Medulla oblongata (tissue), 1 donor: ENCODE measurements at regions not wholly inside any gene's neighbourhood (a gene's known extent, or its start where the extent isn't known, plus 50 kb on each side); places are given as distances from the start of the nearest gene placed in this dataset.
"Not testable (repeated sequence)": the region's sequence is repeated elsewhere in the genome, so short reads cannot be mapped to it uniquely, and the experiment has no call there.

Source experiments
- DNase-seq: peaks from one replicate; pipeline ENCODE4 v3.0.0-alpha.2; 2015; ENCODE audit errors: extremely low spot score

- DNase-seq: no peak
Measured at GRCh38 chr7:155954550-155955366, 142.5 kb upstream of the SHH start.

GRCh38 chr7:155953781-155954549, 141.7 kb upstream of the SHH start:
- no peak for DNase-seq

- DNase-seq: no peak
Measured at GRCh38 chr7:155953501-155953778, 141.2 kb upstream of the SHH start.

DNA sequence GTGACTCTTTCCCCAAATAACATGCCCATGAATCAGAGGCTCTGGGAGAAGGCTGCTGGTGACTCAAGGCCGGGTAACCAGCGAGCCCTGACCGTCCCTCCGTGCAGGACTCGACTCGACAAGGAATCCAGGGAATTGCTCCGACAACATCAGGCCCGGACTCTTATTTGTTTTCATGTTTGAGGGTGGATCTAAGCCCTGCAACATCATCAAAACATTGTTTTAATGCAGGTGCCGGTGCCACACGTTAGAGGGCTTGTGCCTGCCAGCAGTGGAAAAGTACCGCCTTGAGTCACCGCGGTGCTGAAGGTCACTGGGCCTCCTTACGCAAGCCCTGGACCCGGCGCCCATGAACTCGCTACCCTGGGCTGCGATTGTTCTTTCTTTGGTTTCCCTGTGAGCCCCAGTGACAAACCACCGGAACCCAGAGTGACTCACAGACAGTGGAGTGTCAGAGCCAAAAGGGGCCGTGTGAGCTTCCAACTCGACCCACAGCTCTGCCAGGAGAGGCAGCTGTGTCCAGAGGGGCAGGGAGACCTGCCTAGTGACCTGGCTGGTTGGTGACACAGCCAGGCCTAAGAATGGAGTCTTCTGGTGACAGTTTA, 139.4 kb upstream of the SHH start:
- no peak for DNase-seq

DNA sequence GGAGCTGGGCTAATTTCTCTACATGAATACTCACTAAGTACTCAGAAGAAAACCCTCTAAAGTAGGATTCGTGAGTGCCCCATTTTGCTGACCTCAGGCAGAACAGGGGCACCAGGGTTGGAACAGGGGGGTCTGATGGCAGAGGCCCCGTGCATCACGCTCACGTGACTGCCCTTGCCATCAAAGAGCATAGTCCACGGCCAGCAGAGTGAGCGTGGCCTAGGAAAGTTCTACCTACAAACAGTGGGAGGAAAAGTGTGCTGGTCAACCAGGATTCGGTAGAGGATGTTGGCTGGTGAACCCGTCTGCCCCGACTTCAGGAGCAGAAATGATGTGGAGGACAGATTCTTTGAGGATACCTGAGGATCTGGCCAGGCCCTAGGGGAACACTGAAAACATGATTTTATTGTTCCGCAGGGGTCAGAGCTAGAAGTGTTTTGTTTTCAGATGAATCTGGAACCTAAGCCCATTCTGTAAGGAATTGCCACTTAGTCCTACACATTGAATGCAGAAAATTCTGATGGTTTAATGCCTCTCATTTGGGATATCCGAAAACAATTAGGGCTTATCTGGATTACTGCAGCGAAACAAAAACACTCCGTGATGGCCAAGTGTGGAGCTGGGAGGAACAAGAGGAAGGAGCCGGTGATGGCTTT, 138.8 kb upstream of the SHH start:
- DNase-seq: no peak

DNA sequence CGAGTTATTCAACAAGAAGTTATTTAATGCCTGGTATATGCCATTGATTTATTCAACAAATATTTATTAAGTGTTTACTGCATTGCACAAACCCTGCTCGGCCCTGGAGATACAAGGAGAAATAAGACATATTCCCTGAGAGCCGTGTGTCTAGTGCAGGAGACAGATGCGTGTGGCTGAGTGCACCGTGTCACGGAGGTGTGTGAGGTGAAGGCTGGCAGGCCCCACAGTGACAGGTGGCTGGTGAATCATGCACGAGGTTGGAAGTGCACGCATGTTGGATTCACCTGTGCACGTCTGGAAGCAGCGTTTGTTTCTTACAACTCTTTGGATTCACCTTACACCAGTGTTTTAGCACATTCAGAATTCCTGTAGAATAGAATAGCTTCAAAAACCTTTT, 136.6 kb upstream of the SHH start:
- no peak for DNase-seq

GRCh38 chr7:155948423-155948822, 136.2 kb upstream of the SHH start:
- no peak for DNase-seq

- no peak for DNase-seq
Measured at GRCh38 chr7:155947051-155947450, 134.8 kb upstream of the SHH start.

DNA sequence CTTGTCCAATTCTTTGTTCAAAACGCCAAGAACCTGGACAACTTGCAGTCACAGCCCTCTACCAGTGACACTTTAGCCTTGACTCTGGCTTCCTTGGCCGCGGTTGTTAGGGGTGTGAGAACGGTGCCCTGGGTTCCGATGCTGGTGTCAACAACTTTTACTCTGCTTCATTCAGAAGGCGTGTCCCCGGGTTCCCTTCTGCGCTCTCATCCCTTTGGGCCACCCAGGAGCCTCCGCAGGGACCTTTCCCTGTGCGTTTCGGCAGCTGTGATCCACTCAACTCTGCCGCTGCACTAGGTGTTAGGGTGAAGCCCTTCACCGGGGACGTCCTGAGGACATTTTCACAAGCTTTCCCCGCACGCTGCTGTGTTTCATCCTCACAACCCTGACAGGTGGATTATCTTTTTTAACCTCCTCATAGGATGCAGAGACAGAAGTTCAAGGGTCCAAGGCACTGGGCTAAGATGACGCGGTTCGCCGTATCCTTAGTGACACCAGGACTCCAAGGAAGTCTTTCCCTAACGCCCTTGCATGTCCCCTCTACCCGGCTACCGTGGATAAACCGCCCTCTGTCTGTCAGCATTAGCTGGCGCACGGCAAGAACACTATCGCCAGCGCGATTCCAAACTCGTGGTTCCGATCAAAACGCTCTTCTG, 133.5 kb upstream of the SHH start:
- no peak for DNase-seq

GRCh38 chr7:155944901-155945300, 132.6 kb upstream of the SHH start:
- DNase-seq: no peak

- DNase-seq: no peak
Measured at GRCh38 chr7:155943251-155943899, 131.1 kb upstream of the SHH start.

DNA sequence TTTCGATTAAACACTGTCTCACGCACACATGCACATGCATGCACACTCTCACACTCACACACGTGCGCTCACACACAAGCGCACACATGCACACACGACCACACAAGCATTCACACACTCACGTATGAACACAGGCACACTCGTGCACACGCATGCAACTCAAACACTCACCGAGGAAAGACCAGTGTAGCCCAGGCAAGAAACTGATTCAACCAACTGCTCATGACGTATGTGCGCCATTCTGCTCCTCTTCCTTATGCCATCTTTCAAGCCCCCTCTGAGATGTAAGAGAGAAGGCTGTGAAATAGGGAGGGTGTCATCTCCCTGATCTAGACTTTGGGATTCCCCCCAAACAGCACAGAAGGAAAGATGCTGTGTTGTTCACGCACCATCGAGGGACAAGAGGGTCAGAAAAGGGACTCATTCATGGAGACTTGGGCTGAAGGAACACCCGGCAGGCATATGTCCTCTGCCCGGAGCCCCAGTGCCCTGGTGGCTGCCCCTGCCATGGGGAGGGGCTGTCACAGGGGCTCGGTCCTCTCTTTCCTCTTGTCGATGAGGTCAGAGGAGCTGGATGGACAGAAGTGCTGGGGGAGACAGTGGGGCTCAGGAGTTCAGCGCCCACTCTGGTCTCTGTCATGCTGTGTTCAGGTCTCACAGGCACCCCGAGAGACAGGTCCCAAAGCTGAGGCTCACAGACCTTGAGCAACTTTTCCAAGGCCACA, 130.1 kb upstream of the SHH start:
- DNase-seq: no peak

DNA sequence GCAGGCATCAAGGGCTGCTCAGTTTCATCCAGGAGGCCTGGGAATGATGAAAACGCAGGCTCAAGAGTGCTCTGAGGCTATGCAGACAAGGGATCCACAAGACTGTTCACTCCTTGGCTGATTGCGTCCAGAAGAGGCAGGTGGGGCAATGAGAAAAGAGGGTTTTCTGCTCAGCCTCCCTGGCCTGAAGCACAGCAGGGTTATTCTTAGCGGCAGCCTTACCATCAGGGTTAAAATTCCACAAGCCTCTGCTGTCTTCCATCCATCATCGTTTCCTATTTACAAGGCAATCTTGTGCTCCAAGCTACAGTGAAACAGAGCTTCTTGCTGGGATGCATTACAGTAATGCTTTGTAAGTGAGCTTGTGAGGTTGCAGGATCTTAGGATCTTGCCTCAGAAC, 129.4 kb upstream of the SHH start:
- DNase-seq: no peak

DNA sequence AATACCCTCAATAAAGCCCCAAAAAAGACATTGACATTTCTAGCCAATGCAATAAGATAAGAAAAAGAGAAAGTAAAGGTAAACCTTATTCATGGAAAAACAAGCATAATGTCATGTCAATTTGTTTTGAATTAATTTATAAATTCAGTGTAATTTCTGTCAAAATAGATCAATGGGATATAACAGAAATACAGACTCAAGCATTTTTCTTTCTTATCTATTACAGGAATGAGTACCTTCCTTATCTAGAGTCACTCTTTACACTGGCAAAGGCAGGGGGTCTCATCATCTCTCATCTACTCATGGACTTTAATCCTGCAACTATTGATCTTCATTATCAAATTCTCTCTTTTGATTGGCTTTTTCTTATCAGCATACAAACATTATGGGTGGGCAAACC, 127.1 kb upstream of the SHH start:
- no peak for DNase-seq

DNA sequence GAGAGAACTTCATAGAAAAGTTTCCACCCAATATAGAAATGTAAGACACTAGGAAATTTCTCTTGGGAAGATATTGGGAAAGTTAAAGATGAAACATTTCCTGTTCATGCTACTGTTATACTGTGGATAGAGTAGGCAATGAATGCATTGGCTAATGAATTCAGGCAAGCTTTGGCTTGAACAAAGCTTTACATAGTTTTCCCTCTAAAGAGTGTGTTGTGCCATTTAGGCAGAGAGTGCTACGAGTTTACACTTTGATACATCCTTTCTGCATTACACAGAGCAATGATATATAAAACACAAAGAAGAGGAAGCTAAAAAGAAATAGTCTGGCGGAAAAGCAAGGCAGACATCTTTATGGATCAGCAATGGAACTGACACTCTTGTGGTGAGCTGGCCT, 125.9 kb upstream of the SHH start:
- no peak for DNase-seq

DNA sequence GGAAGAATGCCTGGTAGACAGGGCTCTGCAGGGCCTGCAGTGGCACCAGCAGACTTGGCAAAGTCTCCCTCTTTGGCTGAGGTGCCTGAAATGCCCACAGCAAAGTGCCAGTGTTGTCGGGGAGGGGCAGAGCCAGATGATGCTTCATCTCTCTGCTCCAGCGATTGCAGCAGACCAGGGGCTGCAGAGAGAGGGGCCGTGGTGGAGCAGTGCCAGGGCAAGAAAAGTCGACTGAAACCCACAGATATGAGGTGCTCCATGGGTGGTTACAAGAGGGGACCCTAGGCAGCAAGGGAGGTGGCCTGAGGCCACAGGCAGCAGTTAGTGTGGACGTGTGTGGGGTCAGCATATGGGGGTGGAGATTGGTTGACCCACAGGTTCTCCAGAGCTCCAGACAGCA, 123.5 kb upstream of the SHH start:
- DNase-seq: no peak

- DNase-seq: no peak
Measured at GRCh38 chr7:155935005-155935557, 122.8 kb upstream of the SHH start.

- not testable (repeated sequence) for DNase-seq
Measured at GRCh38 chr7:155932324-155932723, 120.1 kb upstream of the SHH start.

GRCh38 chr7:155931396-155932085, 119.3 kb upstream of the SHH start:
- no peak for DNase-seq

DNA sequence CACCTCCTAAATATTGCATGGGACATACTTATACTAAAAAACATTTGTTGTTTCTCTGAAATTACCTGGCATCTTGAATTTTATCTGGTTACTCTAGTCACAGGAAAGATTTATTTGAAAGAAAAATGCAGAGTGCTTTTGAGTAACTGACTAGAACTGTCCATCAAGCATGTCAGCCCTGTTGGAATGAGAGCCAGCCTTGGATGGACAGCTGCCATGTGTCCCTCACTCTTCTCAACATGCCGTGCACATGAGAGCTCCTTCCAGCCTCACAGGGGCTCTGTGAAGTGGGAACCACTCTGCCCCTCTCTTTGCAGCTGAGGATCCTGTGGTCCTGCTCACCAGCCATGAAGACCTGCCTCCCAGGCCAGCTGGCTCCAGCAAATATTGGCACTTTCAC, 118.3 kb upstream of the SHH start:
- no peak for DNase-seq
